ENCODE measurements at regions not wholly inside any gene's neighbourhood (a gene's known extent, or its start where the extent isn't known, plus 50 kb on each side); places are given as distances from the start of the nearest gene placed in this dataset.

- ChIA-PET POLR2A (no interaction called here), CTCF (no interaction called here)
- peaks cover 3% of the 10 kb centered on the region for H3K27me3 Mint-ChIP-seq (ENCODE audit: low read depth)
- H3K9me3 Mint-ChIP-seq (ENCODE audit: insufficient read depth): no peaks in the 10 kb centered on the region
- H3K4me3 Mint-ChIP-seq: no peak overlapping the region
- no peaks in the 10 kb centered on the region for H3K36me3 Mint-ChIP-seq (ENCODE audit: low read depth)
- no peak for DNase-seq
- no peak for ATAC-seq
- no peaks in the 10 kb centered on the region for H3K4me1 Mint-ChIP-seq (ENCODE audit: low read depth)
- no peak overlapping the region for H3K27ac Mint-ChIP-seq
These were observed 375.2 kb upstream of the RPS6KA3 start for GRCh38 chrX:20641954-20642353.

GRCh38 chrX:20639115-20639514, 372.4 kb upstream of the RPS6KA3 start:
- Mint-ChIP-seq H3K27me3 (ENCODE audit: low read depth) (peaks cover 3% of the 10 kb centered on the region), H3K27ac (no peak overlapping the region), H3K9me3 (ENCODE audit: insufficient read depth) (no peaks in the 10 kb centered on the region), H3K4me1 (ENCODE audit: low read depth) (no peaks in the 10 kb centered on the region), H3K4me3 (no peak overlapping the region), H3K36me3 (ENCODE audit: low read depth) (no peaks in the 10 kb centered on the region)
- POLR2A ChIA-PET: no interaction called here
- no peak for DNase-seq
- CTCF ChIA-PET: no interaction called here
- no peak for ATAC-seq

GRCh38 chrX:20637351-20637750, 370.6 kb upstream of the RPS6KA3 start:
- POLR2A ChIA-PET: no interaction called here
- CTCF ChIA-PET: no interaction called here
- H3K9me3 Mint-ChIP-seq (ENCODE audit: insufficient read depth): no peaks in the 10 kb centered on the region
- ATAC-seq (no peak), DNase-seq (no peak)
- no peak overlapping the region for H3K4me3 Mint-ChIP-seq
- no peaks in the 10 kb centered on the region for H3K36me3 Mint-ChIP-seq (ENCODE audit: low read depth)
- H3K27me3 Mint-ChIP-seq (ENCODE audit: low read depth): peaks cover 3% of the 10 kb centered on the region
- no peak overlapping the region for H3K27ac Mint-ChIP-seq
- no peaks in the 10 kb centered on the region for H3K4me1 Mint-ChIP-seq (ENCODE audit: low read depth)

GRCh38 chrX:20633451-20633850, 366.7 kb upstream of the RPS6KA3 start:
- Mint-ChIP-seq H3K4me1 (ENCODE audit: low read depth) (no peaks in the 10 kb centered on the region), H3K27ac (no peak overlapping the region), H3K9me3 (ENCODE audit: insufficient read depth) (no peaks in the 10 kb centered on the region), H3K36me3 (ENCODE audit: low read depth) (no peaks in the 10 kb centered on the region), H3K4me3 (no peak overlapping the region), H3K27me3 (ENCODE audit: low read depth) (no peaks in the 10 kb centered on the region)
- CTCF ChIA-PET: no interaction called here
- POLR2A ChIA-PET: no interaction called here
- DNase-seq: no peak
- no peak for ATAC-seq

- Mint-ChIP-seq H3K27ac (no peak overlapping the region), H3K9me3 (ENCODE audit: insufficient read depth) (no peaks in the 10 kb centered on the region), H3K27me3 (ENCODE audit: low read depth) (peaks cover 8% of the 10 kb centered on the region), H3K36me3 (ENCODE audit: low read depth) (no peaks in the 10 kb centered on the region), H3K4me3 (no peak overlapping the region), H3K4me1 (ENCODE audit: low read depth) (no peaks in the 10 kb centered on the region)
- no peak for ATAC-seq
- DNase-seq: no peak
- ChIA-PET POLR2A (no interaction called here), CTCF (no interaction called here)
These were observed 356.7 kb upstream of the RPS6KA3 start for GRCh38 chrX:20623448-20623847.

- no peak for ATAC-seq
- CTCF ChIA-PET: no interaction called here
- POLR2A ChIA-PET: no interaction called here
- no peaks in the 10 kb centered on the region for H3K9me3 Mint-ChIP-seq (ENCODE audit: insufficient read depth)
- H3K27ac Mint-ChIP-seq: no peak overlapping the region
- no peak overlapping the region for H3K4me3 Mint-ChIP-seq
- DNase-seq: no peak
- H3K4me1 Mint-ChIP-seq (ENCODE audit: low read depth): no peaks in the 10 kb centered on the region
- H3K36me3 Mint-ChIP-seq (ENCODE audit: low read depth): no peaks in the 10 kb centered on the region
- H3K27me3 Mint-ChIP-seq (ENCODE audit: low read depth): peaks cover 2% of the 10 kb centered on the region
These were observed 353.6 kb upstream of the RPS6KA3 start for GRCh38 chrX:20620306-20620705.

GRCh38 chrX:20609916-20610415, 343.3 kb upstream of the RPS6KA3 start:
- Mint-ChIP-seq H3K9me3 (ENCODE audit: insufficient read depth) (no peaks in the 10 kb centered on the region), H3K27me3 (ENCODE audit: low read depth) (peaks cover 11% of the 10 kb centered on the region), H3K4me1 (ENCODE audit: low read depth) (no peaks in the 10 kb centered on the region), H3K27ac (no peak overlapping the region), H3K36me3 (ENCODE audit: low read depth) (no peaks in the 10 kb centered on the region), H3K4me3 (no peak overlapping the region)
- ChIA-PET POLR2A (no interaction called here), CTCF (no interaction called here)
- DNase-seq (no peak), ATAC-seq (no peak)

- DNase-seq: no peak
- CTCF ChIA-PET: no interaction called here
- H3K4me1 Mint-ChIP-seq (ENCODE audit: low read depth): no peaks in the 10 kb centered on the region
These were observed 340.1 kb upstream of the RPS6KA3 start for GRCh38 chrX:20606831-20607230.

GRCh38 chrX:20596856-20597255, 330.1 kb upstream of the RPS6KA3 start:
- H3K27ac Mint-ChIP-seq: no peak overlapping the region

More at GRCh38 chrX:20606831-20607230, 340.1 kb upstream of the RPS6KA3 start:
- no peak overlapping the region for H3K27ac Mint-ChIP-seq
- no peak overlapping the region for H3K4me3 Mint-ChIP-seq
- POLR2A ChIA-PET: no interaction called here
- peaks cover 11% of the 10 kb centered on the region for H3K27me3 Mint-ChIP-seq (ENCODE audit: low read depth)
- ATAC-seq: no peak
- H3K36me3 Mint-ChIP-seq (ENCODE audit: low read depth): no peaks in the 10 kb centered on the region
- H3K9me3 Mint-ChIP-seq (ENCODE audit: insufficient read depth): no peaks in the 10 kb centered on the region

GRCh38 chrX:20595928-20596575, 329.3 kb upstream of the RPS6KA3 start:
- POLR2A ChIA-PET: no interaction called here
- no peaks in the 10 kb centered on the region for H3K36me3 Mint-ChIP-seq (ENCODE audit: low read depth)
- ATAC-seq: no peak
- no peaks in the 10 kb centered on the region for H3K9me3 Mint-ChIP-seq (ENCODE audit: insufficient read depth)
- no peak for DNase-seq
- H3K4me3 Mint-ChIP-seq: no peak overlapping the region
- CTCF ChIA-PET: no interaction called here
- H3K4me1 Mint-ChIP-seq (ENCODE audit: low read depth): peaks cover 7% of the 10 kb centered on the region
- H3K27me3 Mint-ChIP-seq (ENCODE audit: low read depth): no peaks in the 10 kb centered on the region
- no peak overlapping the region for H3K27ac Mint-ChIP-seq

More at GRCh38 chrX:20596856-20597255, 330.1 kb upstream of the RPS6KA3 start:
- no peaks in the 10 kb centered on the region for H3K27me3 Mint-ChIP-seq (ENCODE audit: low read depth)
- H3K9me3 Mint-ChIP-seq (ENCODE audit: insufficient read depth): no peaks in the 10 kb centered on the region
- H3K4me3 Mint-ChIP-seq: no peak overlapping the region
- CTCF ChIA-PET: no interaction called here
- no peaks in the 10 kb centered on the region for H3K36me3 Mint-ChIP-seq (ENCODE audit: low read depth)
- peaks cover 7% of the 10 kb centered on the region for H3K4me1 Mint-ChIP-seq (ENCODE audit: low read depth)
- POLR2A ChIA-PET: no interaction called here
- ATAC-seq (no peak), DNase-seq (no peak)

- CTCF ChIA-PET: no interaction called here
- no peaks in the 10 kb centered on the region for H3K36me3 Mint-ChIP-seq (ENCODE audit: low read depth)
- DNase-seq (no peak), ATAC-seq (no peak)
- H3K27ac Mint-ChIP-seq: no peak overlapping the region
- H3K27me3 Mint-ChIP-seq (ENCODE audit: low read depth): no peaks in the 10 kb centered on the region
- H3K4me3 Mint-ChIP-seq: no peak overlapping the region
- POLR2A ChIA-PET: no interaction called here
- no peaks in the 10 kb centered on the region for H3K9me3 Mint-ChIP-seq (ENCODE audit: insufficient read depth)
- peaks cover 7% of the 10 kb centered on the region for H3K4me1 Mint-ChIP-seq (ENCODE audit: low read depth)
These were observed 328.3 kb upstream of the RPS6KA3 start for GRCh38 chrX:20594985-20595384.

GRCh38 chrX:20593836-20594235, 327.1 kb upstream of the RPS6KA3 start:
- no peaks in the 10 kb centered on the region for H3K27me3 Mint-ChIP-seq (ENCODE audit: low read depth)
- DNase-seq: no peak
- H3K27ac Mint-ChIP-seq: no peak overlapping the region
- H3K9me3 Mint-ChIP-seq (ENCODE audit: insufficient read depth): no peaks in the 10 kb centered on the region
- H3K4me1 Mint-ChIP-seq (ENCODE audit: low read depth): peaks cover 7% of the 10 kb centered on the region
- POLR2A ChIA-PET: no interaction called here
- CTCF ChIA-PET: no interaction called here
- ATAC-seq: no peak
- no peak overlapping the region for H3K4me3 Mint-ChIP-seq
- H3K36me3 Mint-ChIP-seq (ENCODE audit: low read depth): no peaks in the 10 kb centered on the region

- no peaks in the 10 kb centered on the region for H3K27me3 Mint-ChIP-seq (ENCODE audit: low read depth)
- H3K4me3 Mint-ChIP-seq: no peak overlapping the region
- CTCF ChIA-PET: no interaction called here
- H3K4me1 Mint-ChIP-seq (ENCODE audit: low read depth): peaks cover 7% of the 10 kb centered on the region
- DNase-seq: no peak
- no peaks in the 10 kb centered on the region for H3K36me3 Mint-ChIP-seq (ENCODE audit: low read depth)
- H3K9me3 Mint-ChIP-seq (ENCODE audit: insufficient read depth): no peaks in the 10 kb centered on the region
- no peak for ATAC-seq
- POLR2A ChIA-PET: no interaction called here
- no peak overlapping the region for H3K27ac Mint-ChIP-seq
These were observed 326.7 kb upstream of the RPS6KA3 start for GRCh38 chrX:20593402-20593801.

All from activated CD8-positive, alpha-beta T cell treated with anti-CD3 and anti-CD28 coated beads, Interleukin-2, amount 10 ng/mL, durations not matched to agents 7 days and 5 days (primary cell).